ENCODE measurements at regions not wholly inside any gene's neighbourhood (a gene's known extent, or its start where the extent isn't known, plus 50 kb on each side); places are given as distances from the start of the nearest gene placed in this dataset.

DNA sequence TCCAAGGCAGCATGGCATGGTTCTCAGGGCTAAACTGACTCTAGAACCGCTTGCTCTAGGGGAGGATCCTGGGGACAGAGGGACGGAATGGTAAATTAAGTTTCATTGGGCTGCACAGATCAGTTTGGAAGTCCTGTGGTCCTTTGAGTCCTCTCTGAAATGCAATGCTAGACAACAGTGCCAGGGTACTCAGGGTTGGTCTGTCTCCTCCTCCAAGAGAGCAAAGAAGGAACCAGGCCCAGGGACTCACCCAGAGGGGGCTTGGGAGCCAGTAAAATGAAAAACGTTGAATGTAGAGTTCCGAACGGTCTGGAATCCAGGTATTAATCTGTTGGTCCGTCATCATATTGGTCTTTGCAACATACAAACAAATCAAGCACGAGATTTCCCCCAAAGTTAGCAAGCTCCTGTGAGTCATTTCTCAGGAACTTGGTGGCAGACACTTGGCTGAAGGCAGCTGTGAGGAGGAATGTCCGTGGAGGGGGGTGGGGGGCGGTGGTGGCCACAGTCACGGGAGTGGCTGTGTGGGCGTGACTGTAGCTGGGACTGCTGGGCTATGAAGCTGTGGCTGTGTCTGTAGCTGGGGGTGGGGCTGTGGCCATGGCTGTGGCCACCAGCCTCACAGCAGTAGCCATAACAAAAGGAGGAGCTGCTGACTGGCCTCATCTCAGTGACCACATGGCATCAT is 361.0 kb downstream of the SHQ1 start:
- TF ChIP-seq, protein P1, sequence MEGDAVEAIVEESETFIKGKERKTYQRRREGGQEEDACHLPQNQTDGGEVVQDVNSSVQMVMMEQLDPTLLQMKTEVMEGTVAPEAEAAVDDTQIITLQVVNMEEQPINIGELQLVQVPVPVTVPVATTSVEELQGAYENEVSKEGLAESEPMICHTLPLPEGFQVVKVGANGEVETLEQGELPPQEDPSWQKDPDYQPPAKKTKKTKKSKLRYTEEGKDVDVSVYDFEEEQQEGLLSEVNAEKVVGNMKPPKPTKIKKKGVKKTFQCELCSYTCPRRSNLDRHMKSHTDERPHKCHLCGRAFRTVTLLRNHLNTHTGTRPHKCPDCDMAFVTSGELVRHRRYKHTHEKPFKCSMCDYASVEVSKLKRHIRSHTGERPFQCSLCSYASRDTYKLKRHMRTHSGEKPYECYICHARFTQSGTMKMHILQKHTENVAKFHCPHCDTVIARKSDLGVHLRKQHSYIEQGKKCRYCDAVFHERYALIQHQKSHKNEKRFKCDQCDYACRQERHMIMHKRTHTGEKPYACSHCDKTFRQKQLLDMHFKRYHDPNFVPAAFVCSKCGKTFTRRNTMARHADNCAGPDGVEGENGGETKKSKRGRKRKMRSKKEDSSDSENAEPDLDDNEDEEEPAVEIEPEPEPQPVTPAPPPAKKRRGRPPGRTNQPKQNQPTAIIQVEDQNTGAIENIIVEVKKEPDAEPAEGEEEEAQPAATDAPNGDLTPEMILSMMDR (IDR thresholded peaks at IDR 0.05) = no peak
- TF ChIP-seq ZFX (IDR thresholded peaks at IDR 0.05; ENCODE audit: borderline replicate concordance) = no peak
